Upper lobe of left lung (tissue), 6 donors: ENCODE measurements at regions not wholly inside any gene's neighbourhood (a gene's known extent, or its start where the extent isn't known, plus 50 kb on each side); places are given as distances from the start of the nearest gene placed in this dataset.

Experiments used
- ATAC-seq, 2 donors: fragments of 200-7000 bp; cut with Tn5 transposase; one replicate each; pipeline ENCODE4 v1.9.1; 2022; ENCODE audit warnings: mild to moderate bottlenecking in 2 of 2, moderate library complexity in 2 of 2; ENCODE audit not compliant: low FRiP score in 2 of 2
- DNase-seq, 2 donors: peaks; one replicate each; pipeline ENCODE4 v3.0.0-alpha.2; 2019 to 2020
- H3K27ac ChIP-seq, 4 donors: fragments of 200-600 bp; sonication (generic); one replicate each; pipeline ENCODE4 v1.5.1; 2016 to 2019
- H3K27me3 ChIP-seq, 4 donors: fragments of 200-600 bp; sonication (generic); one replicate each; pipeline ENCODE4 v1.5.1; 2017 to 2019
- H3K36me3 ChIP-seq, 4 donors: fragments of 200-600 bp; sonication (generic); one replicate each; pipeline ENCODE4 v1.5.1; 2016 to 2019
- H3K4me1 ChIP-seq, 4 donors: fragments of 200-600 bp; sonication (generic); one replicate each; pipeline ENCODE4 v1.5.1; 2018 to 2019
- H3K4me3 ChIP-seq, 4 donors: fragments of 200-600 bp; sonication (generic); one replicate each; pipeline ENCODE4 v1.5.1; 2017 to 2019; ENCODE audit warnings: mild to moderate bottlenecking in 2 of 4, moderate library complexity in 1 of 4
- H3K9me3 ChIP-seq, 4 donors: fragments of 200-600 bp; sonication (generic); one replicate each; pipeline ENCODE4 v1.5.1; 2018 to 2019
- CTCF ChIP-seq, 6 experiments: fragments of 450-650 bp in 4 of 6; fragments of 200-600 bp in 2 of 6; sonication (generic) in 2 of 6; IDR thresholded peaks; one replicate each; pipeline ENCODE4 v1.5.1; 2016 to 2019; ENCODE audit warnings: antibody characterized with exemption in 6 of 6
- EP300 ChIP-seq, 4 donors: sonication (generic); formaldehyde crosslinking; IDR thresholded peaks; one replicate each; pipeline ENCODE4 v1.5.1; 2017; ENCODE audit warnings: antibody characterized with exemption in 4 of 4, control low read depth in 2 of 4
- POLR2A ChIP-seq, 4 donors: fragments of 450-650 bp; IDR thresholded peaks; one replicate each; pipeline ENCODE4 v1.5.1; 2016 to 2017; ENCODE audit warnings: antibody characterized with exemption in 4 of 4, mild to moderate bottlenecking in 2 of 4
- POLR2AphosphoS5 ChIP-seq, 2 donors: sonication (generic); formaldehyde crosslinking; IDR thresholded peaks; one replicate each; pipeline ENCODE4 v1.5.1; 2017; ENCODE audit warnings: antibody characterized with exemption in 2 of 2
- WGBS, 2 donors: methylation state at CpG; one replicate each; pipeline ENCODE4 v1.1.5; 2017 to 2018; 5-methylcytosine and 5-hydroxymethylcytosine counted together
- donor health status: DM: no; HTN: no; CAD: no; lungs with moderate emphysema.
- donor health status: DM: no; HTN: yes; CAD: no; lungs with severe emphysema.

GRCh38 chr1:67570486-67571143, 114.4 kb upstream of the GADD45A start:
- 82 to 91% methylated on average over 5 to 8 of the region's 8 CpGs for WGBS, 2 donors
- Histone ChIP-seq H3K9me3 (no peaks in the 10 kb centered on the region), H3K27ac (no peak overlapping the region), H3K4me1 (peaks cover 3 to 15% (median 12%) of the 10 kb centered on the region in 4 donors), H3K36me3 (no peaks in the 10 kb centered on the region), H3K4me3 (no peak overlapping the region), H3K27me3 (no peaks in the 10 kb centered on the region)
- TF ChIP-seq CTCF (IDR thresholded peaks at IDR 0.05) (no peak), POLR2AphosphoS5 (IDR thresholded peaks at IDR 0.05) (no peak), EP300 (IDR thresholded peaks at IDR 0.05) (no peak), POLR2A (IDR thresholded peaks at IDR 0.05) (no peak)
- ATAC-seq (peak in 1 of 2 donors; percentile 80), DNase-seq (no peak)

- Histone ChIP-seq H3K27ac (no peak overlapping the region), H3K9me3 (no peaks in the 10 kb centered on the region), H3K36me3 (no peaks in the 10 kb centered on the region), H3K4me1 (peaks cover 3 to 15% (median 12%) of the 10 kb centered on the region in 4 donors), H3K27me3 (no peaks in the 10 kb centered on the region), H3K4me3 (no peak overlapping the region)
- no peak for ATAC-seq
- TF ChIP-seq EP300 (IDR thresholded peaks at IDR 0.05): no peak
- no peak for TF ChIP-seq POLR2A (IDR thresholded peaks at IDR 0.05)
- TF ChIP-seq CTCF (IDR thresholded peaks at IDR 0.05): no peak
- no peak for TF ChIP-seq POLR2AphosphoS5 (IDR thresholded peaks at IDR 0.05)
- DNase-seq: no peak
Measured at GRCh38 chr1:67571406-67571805, 113.6 kb upstream of the GADD45A start.

GRCh38 chr1:67571901-67572593, 113.0 kb upstream of the GADD45A start:
- H3K9me3 ChIP-seq: no peaks in the 10 kb centered on the region
- H3K27me3 ChIP-seq: no peaks in the 10 kb centered on the region
- ATAC-seq: no peak
- WGBS, 2 donors: 64 to 75% methylated on average over 12 to 14 of the region's 14 CpGs
- no peak for DNase-seq
- TF ChIP-seq POLR2A (IDR thresholded peaks at IDR 0.05): no peak
- TF ChIP-seq POLR2AphosphoS5 (IDR thresholded peaks at IDR 0.05): no peak
- TF ChIP-seq EP300 (IDR thresholded peaks at IDR 0.05): no peak
- no peak for TF ChIP-seq CTCF (IDR thresholded peaks at IDR 0.05)
- H3K36me3 ChIP-seq: no peaks in the 10 kb centered on the region
- no peak overlapping the region for H3K4me3 ChIP-seq
- H3K4me1 ChIP-seq: peaks cover 3 to 15% (median 12%) of the 10 kb centered on the region in 4 donors
- H3K27ac ChIP-seq: peak overlapping the region in 1 of 4 donors; percentile 55

GRCh38 chr1:67572594-67573221, 112.3 kb upstream of the GADD45A start:
- peak overlapping the region in 1 of 4 donors; percentile 55 for H3K27ac ChIP-seq
- H3K9me3 ChIP-seq: no peaks in the 10 kb centered on the region
- ATAC-seq: peak in 1 of 2 donors; percentile 44
- DNase-seq: peak; percentile 36 to 50
- WGBS, 2 donors: 65 to 70% methylated on average over 8 of the region's 8 CpGs
- TF ChIP-seq CTCF (IDR thresholded peaks at IDR 0.05): no peak
- no peak for TF ChIP-seq POLR2A (IDR thresholded peaks at IDR 0.05)
- TF ChIP-seq POLR2AphosphoS5 (IDR thresholded peaks at IDR 0.05): no peak
- no peak for TF ChIP-seq EP300 (IDR thresholded peaks at IDR 0.05)
- no peak overlapping the region for H3K4me3 ChIP-seq
- H3K4me1 ChIP-seq: peaks cover 3 to 15% (median 12%) of the 10 kb centered on the region in 4 donors
- no peaks in the 10 kb centered on the region for H3K36me3 ChIP-seq
- no peaks in the 10 kb centered on the region for H3K27me3 ChIP-seq
